ENCODE measurements at regions not wholly inside any gene's neighbourhood (a gene's known extent, or its start where the extent isn't known, plus 50 kb on each side); places are given as distances from the start of the nearest gene placed in this dataset.

- TF ChIP-seq POLR2AphosphoS5 (IDR thresholded peaks at IDR 0.05; ENCODE audit: low read depth, low read length) (no peak), POLR2A (IDR thresholded peaks at IDR 0.05; ENCODE audit: low read depth, low read length) (no peak), TAF1 (IDR thresholded peaks at IDR 0.05; ENCODE audit: low read depth, low read length) (no peak), PAX5 (IDR thresholded peaks at IDR 0.05; ENCODE audit: insufficient read depth, low read length, severe bottlenecking) (no peak), POU2F2 (IDR thresholded peaks at IDR 0.05; ENCODE audit: low read depth, low read length) (no peak)
These were observed 138.4 kb downstream of the PWWP3B start for GRCh38 chrX:106306391-106306947.
